ENCODE measurements at regions not wholly inside any gene's neighbourhood (a gene's known extent, or its start where the extent isn't known, plus 50 kb on each side); places are given as distances from the start of the nearest gene placed in this dataset.

- no peak for ATAC-seq
- H3K27me3 ChIP-seq = no peaks in the 10 kb centered on the region
- no peaks in the 10 kb centered on the region for H3K9me3 ChIP-seq
- H3K36me3 ChIP-seq = no peaks in the 10 kb centered on the region
- no peak overlapping the region for H3K27ac ChIP-seq
- 93 to 97% methylated on average over 4 of the region's 4 CpGs for WGBS, 2 donors (ENCODE audit: low coverage in 1 of 2)
- TF ChIP-seq CTCF (IDR thresholded peaks at IDR 0.05) (no peak), POLR2AphosphoS5 (IDR thresholded peaks at IDR 0.05) (no peak), EP300 (IDR thresholded peaks at IDR 0.05) (no peak), POLR2A (IDR thresholded peaks at IDR 0.05) (no peak)
- no peaks in the 10 kb centered on the region for H3K4me1 ChIP-seq
- H3K4me3 ChIP-seq = no peak overlapping the region
Measured at GRCh38 chr2:138221358-138221757, 257.1 kb downstream of the HNMT start.

DNA sequence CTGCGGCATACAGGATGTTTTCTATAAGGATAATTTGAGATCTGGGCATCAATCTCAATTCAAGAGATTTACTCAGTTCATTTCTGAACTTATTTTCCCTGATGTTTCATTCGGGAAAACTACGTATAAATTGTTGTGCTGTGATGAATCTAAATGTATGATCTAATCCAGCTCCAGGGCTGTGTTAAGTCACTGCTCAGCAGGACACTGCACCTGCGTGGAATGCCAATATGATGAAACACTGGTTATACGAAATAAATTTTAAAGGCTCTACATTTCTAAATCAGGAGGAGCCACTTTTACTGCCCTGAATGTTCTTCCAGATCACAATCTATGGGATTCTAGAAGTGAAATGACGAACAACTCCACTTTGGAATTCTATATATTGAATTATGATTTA, 259.0 kb downstream of the HNMT start:
- no peak for ATAC-seq
- TF ChIP-seq POLR2A (IDR thresholded peaks at IDR 0.05) (no peak), EP300 (IDR thresholded peaks at IDR 0.05) (no peak), CTCF (IDR thresholded peaks at IDR 0.05) (no peak), POLR2AphosphoS5 (IDR thresholded peaks at IDR 0.05) (no peak)
- Histone ChIP-seq H3K27ac (no peak overlapping the region), H3K4me1 (no peaks in the 10 kb centered on the region), H3K27me3 (no peaks in the 10 kb centered on the region), H3K9me3 (no peaks in the 10 kb centered on the region), H3K4me3 (no peak overlapping the region), H3K36me3 (no peaks in the 10 kb centered on the region)
- WGBS, 2 donors (ENCODE audit: low coverage in 1 of 2) = 90% methylated on average over 6 of the region's 6 CpGs

DNA sequence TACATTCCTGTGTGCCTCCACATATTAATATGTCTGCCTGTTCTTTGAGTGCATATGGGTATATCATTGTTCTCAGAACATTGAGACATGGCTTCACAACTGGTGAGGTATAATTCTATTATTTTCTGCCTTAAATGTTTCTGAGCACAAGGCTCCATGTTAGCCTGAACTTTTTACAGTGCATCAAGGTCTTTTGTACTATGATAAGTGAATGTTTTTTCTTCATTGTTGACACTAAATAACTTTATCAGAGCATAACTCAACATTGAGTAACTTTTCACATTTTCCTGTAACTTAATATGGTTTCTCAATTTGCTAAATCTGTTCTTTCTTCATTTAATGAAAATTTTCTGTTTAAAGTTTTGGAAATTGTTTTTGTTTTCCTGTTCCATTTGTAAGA, 262.9 kb downstream of the HNMT start:
- Histone ChIP-seq H3K4me3 (no peak overlapping the region), H3K9me3 (no peaks in the 10 kb centered on the region), H3K27me3 (no peaks in the 10 kb centered on the region), H3K27ac (no peak overlapping the region), H3K4me1 (no peaks in the 10 kb centered on the region), H3K36me3 (no peaks in the 10 kb centered on the region)
- no peak for TF ChIP-seq POLR2A (IDR thresholded peaks at IDR 0.05)
- TF ChIP-seq CTCF (IDR thresholded peaks at IDR 0.05) = no peak
- no peak for TF ChIP-seq EP300 (IDR thresholded peaks at IDR 0.05)
- no peak for TF ChIP-seq POLR2AphosphoS5 (IDR thresholded peaks at IDR 0.05)
- ATAC-seq = no peak

DNA sequence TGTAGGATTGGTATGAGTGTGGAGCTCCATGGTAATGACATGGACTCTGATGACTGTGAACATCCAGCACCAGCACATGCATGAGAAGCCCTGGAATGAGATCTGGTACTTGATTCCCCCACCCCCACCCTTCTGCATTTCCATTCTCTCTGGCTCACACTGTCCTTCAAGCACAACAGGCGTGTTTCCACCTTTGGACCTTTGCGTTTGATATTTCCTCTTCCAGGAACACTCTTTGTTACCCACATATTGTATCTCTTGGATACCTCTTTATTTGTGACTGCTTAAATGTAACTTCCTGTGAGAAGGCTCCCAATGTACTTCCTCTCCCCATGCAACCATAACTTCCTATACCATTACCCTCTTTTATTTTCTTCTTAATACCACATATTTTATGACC, 263.8 kb downstream of the HNMT start:
- Histone ChIP-seq H3K4me3 (no peak overlapping the region), H3K36me3 (no peaks in the 10 kb centered on the region), H3K4me1 (no peaks in the 10 kb centered on the region), H3K27ac (no peak overlapping the region), H3K27me3 (no peaks in the 10 kb centered on the region), H3K9me3 (no peaks in the 10 kb centered on the region)
- ATAC-seq = no peak
- TF ChIP-seq EP300 (IDR thresholded peaks at IDR 0.05) (no peak), CTCF (IDR thresholded peaks at IDR 0.05) (no peak), POLR2AphosphoS5 (IDR thresholded peaks at IDR 0.05) (no peak), POLR2A (IDR thresholded peaks at IDR 0.05) (no peak)
- 100% methylated on average over 2 of the region's 2 CpGs; no CpG with 5 or more reads in 1 of the 2 donors for WGBS, 2 donors (ENCODE audit: low coverage in 1 of 2)

GRCh38 chr2:138234265-138234664, 267.3 kb upstream of the SPOPL start:
- Histone ChIP-seq H3K4me3 (no peak overlapping the region), H3K27me3 (no peaks in the 10 kb centered on the region), H3K4me1 (peaks cover 0 to 6% (median 0%) of the 10 kb centered on the region in 3 donors), H3K27ac (no peak overlapping the region), H3K9me3 (no peaks in the 10 kb centered on the region), H3K36me3 (no peaks in the 10 kb centered on the region)
- WGBS, 2 donors (ENCODE audit: low coverage in 1 of 2) = 94 to 96% methylated on average over 2 of the region's 2 CpGs
- ATAC-seq = no peak
- TF ChIP-seq POLR2AphosphoS5 (IDR thresholded peaks at IDR 0.05) = no peak
- TF ChIP-seq EP300 (IDR thresholded peaks at IDR 0.05) = no peak
- no peak for TF ChIP-seq POLR2A (IDR thresholded peaks at IDR 0.05)
- no peak for TF ChIP-seq CTCF (IDR thresholded peaks at IDR 0.05)

Measured in gastroesophageal sphincter (tissue), 4 donors.